Anterior cingulate cortex (tissue), 58 donors: ENCODE measurements at regions not wholly inside any gene's neighbourhood (a gene's known extent, or its start where the extent isn't known, plus 50 kb on each side); places are given as distances from the start of the nearest gene placed in this dataset.

Source experiments
- DNase-seq, 58 donors: peaks; one replicate each; lab custom pipeline; 2025; lab: John Stamatoyannopoulos, UW

DNA sequence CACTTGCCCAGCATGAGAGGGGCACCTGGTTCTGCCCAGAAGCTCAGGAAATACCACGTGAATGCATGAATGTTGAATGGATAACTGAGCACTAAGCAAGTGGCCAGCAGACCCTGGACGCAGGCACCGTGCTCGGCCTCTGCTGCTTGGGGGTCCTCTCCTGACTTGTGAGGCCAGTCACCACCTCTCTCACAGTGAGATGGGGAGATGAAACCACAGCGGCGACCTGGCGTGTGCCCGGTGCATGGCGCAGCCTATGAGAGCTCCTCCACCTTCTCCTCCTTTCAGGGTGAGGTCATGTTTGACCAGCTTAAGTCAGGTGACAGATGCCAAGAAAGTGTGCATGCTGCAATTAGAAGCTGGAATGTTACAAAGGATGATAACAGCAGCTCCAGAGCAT lies 75.5 kb downstream of the HMX1 start:
- DNase-seq, result no peak

- DNase-seq, result no peak
Measured at GRCh38 chr4:8795140-8795539, 76.5 kb downstream of the HMX1 start.

- DNase-seq, result no peak
Measured at GRCh38 chr4:8794491-8794890, 77.1 kb downstream of the HMX1 start.

- no peak for DNase-seq
Measured at GRCh38 chr4:8793571-8794160, 78.0 kb downstream of the HMX1 start.

- DNase-seq, result no peak
Measured at GRCh38 chr4:8792491-8792890, 79.1 kb downstream of the HMX1 start.

- no peak for DNase-seq
Measured at GRCh38 chr4:8791609-8792008, 80.0 kb downstream of the HMX1 start.

GRCh38 chr4:8790749-8791148 lies 80.9 kb downstream of the HMX1 start:
- DNase-seq, result no peak

DNA sequence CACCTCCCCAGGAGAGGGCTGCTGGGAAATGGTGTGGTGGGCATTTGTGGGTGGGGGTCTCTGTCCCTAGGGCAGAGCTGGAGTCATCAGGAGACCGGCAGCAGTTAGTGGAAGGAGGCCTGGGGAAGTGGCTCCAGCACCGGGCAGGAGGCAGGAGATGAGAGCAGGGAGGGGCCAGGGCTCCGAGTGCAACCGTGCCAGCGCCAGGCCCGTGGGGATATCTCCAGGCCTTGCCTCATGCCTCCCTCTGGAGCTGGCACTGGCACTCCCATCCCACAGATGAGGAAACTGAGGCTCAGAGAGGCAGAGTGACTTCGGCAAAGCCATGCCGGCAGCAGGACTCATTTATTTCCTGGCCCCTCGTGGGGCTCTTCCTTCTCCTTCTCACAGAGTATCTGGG lies 83.5 kb downstream of the HMX1 start:
- DNase-seq, result no peak

- no peak for DNase-seq
Measured at GRCh38 chr4:8786166-8786565, 85.5 kb downstream of the HMX1 start.

- DNase-seq, result no peak
Measured at GRCh38 chr4:8785656-8786142, 85.9 kb downstream of the HMX1 start.

DNA sequence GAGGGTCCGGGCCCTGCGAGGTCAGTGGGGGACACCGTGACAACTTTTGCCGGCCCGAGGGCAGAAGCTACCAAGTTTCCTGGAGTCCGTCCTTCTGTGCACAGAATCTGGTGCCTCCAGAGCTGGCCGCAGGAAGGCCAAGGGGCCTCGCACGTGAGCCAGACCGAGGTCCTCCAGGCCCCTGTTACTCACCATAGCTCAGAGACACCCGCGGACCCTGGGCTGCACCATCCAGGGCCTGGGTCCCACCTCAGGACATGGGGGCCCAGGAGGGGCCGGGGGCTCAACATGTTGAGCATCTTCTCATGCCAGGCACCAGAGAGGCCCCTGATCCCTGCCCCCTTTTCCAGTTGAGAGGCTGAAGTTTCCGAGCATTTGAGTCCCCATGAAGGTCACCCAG lies 87.9 kb downstream of the HMX1 start:
- no peak for DNase-seq

GRCh38 chr4:8782135-8782534 lies 89.5 kb downstream of the HMX1 start:
- no peak for DNase-seq

DNA sequence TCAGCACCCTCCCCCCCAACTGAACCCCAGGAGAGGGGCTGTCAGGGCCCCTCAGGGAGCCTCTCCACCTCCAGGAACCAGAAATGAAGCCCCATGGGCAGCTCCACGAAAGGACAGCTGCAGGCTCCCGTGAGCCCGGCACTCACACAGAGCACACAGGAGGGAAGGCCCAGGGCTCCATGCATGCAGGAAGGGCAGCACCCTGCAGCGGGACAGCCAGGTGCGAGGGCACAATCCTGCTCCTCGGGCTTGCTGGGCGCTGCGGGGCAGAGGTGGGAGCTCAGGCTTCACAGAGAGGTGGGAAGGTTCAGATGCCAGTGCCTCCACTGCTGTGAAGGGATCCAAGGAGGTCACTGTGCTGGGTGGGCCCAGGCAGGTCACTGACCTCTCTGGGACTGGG lies 90.0 kb downstream of the HMX1 start:
- no peak for DNase-seq

GRCh38 chr4:8780596-8781368 lies 90.9 kb downstream of the HMX1 start:
- DNase-seq, result no peak

- DNase-seq, result no peak
Measured at GRCh38 chr4:8780086-8780485, 91.6 kb downstream of the HMX1 start.

- DNase-seq, result no peak
Measured at GRCh38 chr4:8779490-8779932, 92.1 kb downstream of the HMX1 start.

DNA sequence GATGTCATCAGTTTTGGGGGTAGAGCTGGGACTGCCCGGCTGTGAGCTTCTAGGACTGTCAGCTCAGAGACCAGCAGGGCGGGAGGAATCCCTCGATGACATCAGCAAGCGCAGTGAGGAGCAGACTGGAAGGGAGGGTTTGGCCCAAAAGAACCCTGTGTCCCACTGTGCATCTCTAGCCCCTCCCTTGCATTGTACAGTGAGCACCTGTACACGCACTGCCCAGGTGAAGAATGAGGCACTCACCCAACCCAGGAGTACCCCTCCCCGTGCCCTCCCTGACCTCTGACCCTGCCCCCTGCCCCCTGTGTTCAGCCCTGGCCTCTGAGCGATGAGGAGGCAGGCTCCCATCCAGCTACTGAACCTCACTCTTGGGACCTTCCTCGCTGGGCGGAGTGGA lies 92.9 kb downstream of the HMX1 start:
- DNase-seq, result no peak

DNA sequence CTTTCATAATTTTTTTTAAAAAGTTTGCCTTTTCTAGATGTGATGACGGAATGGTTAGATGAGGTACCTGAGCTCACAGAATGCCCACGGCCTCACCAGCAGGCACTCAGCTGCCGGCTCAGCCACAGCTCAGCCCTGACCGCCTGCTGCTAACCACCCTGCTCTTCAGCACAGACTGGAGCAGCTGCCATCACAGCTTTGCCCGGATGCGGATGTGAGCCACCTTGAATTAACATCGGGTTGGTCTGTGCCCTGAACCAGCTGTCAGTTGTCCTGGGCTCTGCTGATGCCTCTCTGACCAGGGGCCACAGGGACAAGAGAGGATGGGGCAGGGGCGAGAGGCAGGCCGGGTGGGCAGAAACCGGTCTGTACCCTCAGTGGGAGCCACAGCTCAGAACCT lies 93.3 kb downstream of the HMX1 start:
- DNase-seq, result no peak

DNA sequence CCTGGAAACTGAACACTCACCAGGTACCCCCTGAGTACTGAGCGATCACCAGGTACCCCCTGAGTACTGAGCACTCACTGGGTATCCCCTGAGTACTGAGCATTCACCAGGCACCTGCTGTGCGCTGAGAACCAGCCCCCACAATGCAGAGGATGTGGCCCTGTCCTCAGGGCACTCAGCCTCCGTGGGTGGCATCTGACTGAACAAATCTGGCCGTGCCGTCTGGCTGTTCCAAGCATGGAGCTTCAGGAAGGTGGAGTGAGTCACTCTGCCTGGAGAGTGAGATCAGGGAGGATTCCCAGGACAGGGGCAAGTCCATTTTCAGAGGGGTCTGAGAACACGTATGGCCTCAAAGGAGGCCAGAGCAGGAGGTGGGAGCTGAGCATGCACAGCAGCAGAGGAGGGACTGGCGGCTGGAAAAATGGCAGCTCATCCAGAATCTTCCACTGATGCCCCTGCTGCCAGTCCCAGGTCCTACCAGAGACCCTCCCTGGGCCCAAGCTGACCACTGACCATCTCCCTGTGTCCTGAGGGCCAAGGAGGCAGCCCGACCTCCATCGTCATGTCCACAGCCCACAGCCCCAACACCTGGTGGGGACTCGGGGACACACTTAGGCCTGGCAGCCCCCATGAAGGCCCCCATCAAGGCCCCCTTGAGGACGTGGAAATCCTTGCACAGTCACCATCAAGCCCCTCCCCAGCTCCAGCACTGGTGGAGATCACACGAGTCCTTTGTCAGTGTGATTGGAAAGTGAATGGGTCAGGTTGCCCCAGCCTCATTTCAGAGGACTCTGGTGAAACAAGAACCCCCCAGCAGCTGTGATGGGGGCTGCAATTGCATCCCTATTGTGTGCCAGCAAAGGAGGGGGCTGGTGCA lies 94.1 kb downstream of the HMX1 start:
- peak in 5 of 58 donors; percentile 14 to 25 (median 18) for DNase-seq

DNA sequence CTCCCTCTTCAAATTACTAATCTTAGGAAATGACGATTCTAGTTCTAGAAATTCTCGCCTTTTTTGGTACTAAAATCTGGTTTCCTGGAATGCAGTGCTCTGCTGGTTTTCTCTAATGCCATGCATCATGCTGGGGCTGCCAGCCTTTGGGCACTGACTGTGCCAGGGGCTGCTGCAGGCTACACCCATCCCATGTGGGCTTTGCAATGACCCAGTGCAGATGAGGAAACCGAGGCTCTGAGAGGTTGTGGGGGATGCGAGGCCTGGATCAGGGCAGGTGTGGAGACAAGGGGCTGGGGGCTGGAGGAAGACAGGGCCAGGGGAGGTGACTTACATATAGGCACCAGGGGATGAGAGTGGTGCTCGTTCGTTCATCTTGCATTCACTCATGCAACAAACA lies 95.3 kb downstream of the HMX1 start:
- DNase-seq, result no peak

DNA sequence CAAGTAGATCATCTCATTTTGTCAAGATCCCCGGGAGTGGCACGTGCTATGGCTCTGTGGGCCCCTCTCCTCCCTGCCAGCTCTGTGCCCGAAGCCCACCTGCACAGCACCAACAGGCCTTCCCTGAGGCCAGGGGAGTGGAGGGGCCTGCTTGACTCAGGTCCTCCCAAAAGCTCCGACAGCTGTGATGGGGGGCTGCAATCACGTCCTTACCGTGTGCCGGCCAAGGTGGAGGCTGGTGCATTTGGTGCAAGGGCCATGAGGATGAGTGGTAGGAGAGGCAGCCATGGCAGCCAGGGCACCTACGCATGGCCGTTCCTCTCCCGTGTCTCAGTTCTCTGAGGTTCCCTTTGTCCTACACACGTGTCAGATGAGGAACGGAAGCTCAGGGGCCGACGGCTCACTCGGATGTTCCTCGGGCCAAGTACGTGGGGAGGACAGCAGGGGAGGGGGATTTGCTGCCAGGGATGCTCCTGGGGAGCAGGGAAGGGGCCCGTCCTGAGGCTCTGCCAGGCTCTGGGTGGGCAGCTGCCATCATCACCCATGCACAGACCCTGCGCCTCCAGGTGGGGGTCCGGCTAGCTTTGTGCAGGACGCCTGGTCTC lies 95.8 kb downstream of the HMX1 start:
- DNase-seq, result no peak
